Testis (tissue), 2 donors: ENCODE measurements at regions not wholly inside any gene's neighbourhood (a gene's known extent, or its start where the extent isn't known, plus 50 kb on each side); places are given as distances from the start of the nearest gene placed in this dataset.

Experiments used
- DNase-seq: peaks from one replicate; pipeline ENCODE4 v3.0.0-alpha.2; 2019
- H3K27ac ChIP-seq, 2 donors: fragments of 200-600 bp; sonication (generic); one replicate each; pipeline ENCODE4 v1.5.1; 2019
- H3K27me3 ChIP-seq: fragments of 200-600 bp; sonication (generic); one replicate; pipeline ENCODE4 v1.5.1; 2019
- H3K36me3 ChIP-seq: fragments of 200-600 bp; sonication (generic); one replicate; pipeline ENCODE4 v1.5.1; 2017; ENCODE audit warnings: low read depth; ENCODE audit errors: missing control alignments
- H3K4me1 ChIP-seq: fragments of 200-600 bp; sonication (generic); one replicate; pipeline ENCODE4 v1.5.1; 2019
- H3K4me3 ChIP-seq, 2 donors: fragments of 200-600 bp; sonication (generic); one replicate each; pipeline ENCODE4 v1.5.1; 2017 to 2019
- H3K9me3 ChIP-seq: fragments of 200-600 bp; sonication (generic); one replicate; pipeline ENCODE4 v1.5.1; 2017
- POLR2A ChIP-seq: fragments of 450-650 bp; IDR thresholded peaks from one replicate; pipeline ENCODE4 v1.6.1; 2017; ENCODE audit warnings: antibody characterized with exemption, mild to moderate bottlenecking, moderate library complexity
- WGBS, 2 donors: methylation state at CpG; one replicate each; pipeline ENCODE4 v1.1.5; 2018; 5-methylcytosine and 5-hydroxymethylcytosine counted together
- intact Hi-C: fragments of 100-400 bp; cut with DNase I; formaldehyde crosslinking; loops from one replicate; pipeline ENCODE4 v1.15.1; 2023; ENCODE audit warnings: low total_unique reads
- TF ChIP-seq, protein P1 (sequence below), 3 experiments: fragments of 450-650 bp in 2 of 3; fragments of 200-600 bp in 1 of 3; sonication (generic) in 1 of 3; IDR thresholded peaks; one replicate each; pipeline ENCODE4 v1.5.1; 2016 to 2019; ENCODE audit warnings: antibody characterized with exemption in 3 of 3, mild to moderate bottlenecking in 2 of 3, moderate library complexity in 1 of 3

DNA sequence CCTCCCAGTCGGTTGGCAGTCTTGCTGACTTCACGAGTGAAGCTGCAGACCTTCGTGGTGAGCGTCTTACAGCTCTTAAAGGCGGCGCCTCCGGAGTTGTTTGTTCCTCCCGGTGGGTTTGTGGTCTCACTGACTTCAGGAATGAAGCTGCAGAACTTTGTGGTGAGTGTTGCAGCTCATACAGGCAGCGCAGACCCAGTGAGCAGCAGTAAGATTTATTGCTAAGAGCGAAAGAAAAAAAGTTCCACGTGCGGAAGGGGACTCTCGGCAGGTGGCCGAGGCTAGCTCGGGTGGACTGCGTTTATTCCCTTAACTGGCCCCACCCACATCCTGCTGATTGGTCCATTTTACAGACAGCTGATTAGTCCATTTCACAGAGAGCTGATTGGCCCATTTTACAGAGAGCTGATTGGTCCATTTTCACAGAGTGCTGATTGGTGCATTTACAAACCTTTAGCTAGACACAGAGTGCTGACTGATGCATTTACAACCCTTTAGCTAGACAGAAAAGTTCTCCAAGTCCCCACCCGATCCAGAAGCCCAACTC lies 240.3 kb downstream of the LRATD1 start:
- no peaks in the 10 kb centered on the region for H3K4me1 ChIP-seq
- DNase-seq, result peak; percentile 83
- intact Hi-C loops, result no loop called here
- no peaks in the 10 kb centered on the region for H3K9me3 ChIP-seq
- H3K36me3 ChIP-seq, result no peaks in the 10 kb centered on the region
- H3K27ac ChIP-seq, result no peak overlapping the region
- no peaks in the 10 kb centered on the region for H3K27me3 ChIP-seq
- WGBS, 2 donors, result 61 to 88% methylated on average over 16 to 17 of the region's 17 CpGs
- peak overlapping the region; percentile 18 to 33 for H3K4me3 ChIP-seq
- no peak for TF ChIP-seq POLR2A
- TF ChIP-seq, protein P1, sequence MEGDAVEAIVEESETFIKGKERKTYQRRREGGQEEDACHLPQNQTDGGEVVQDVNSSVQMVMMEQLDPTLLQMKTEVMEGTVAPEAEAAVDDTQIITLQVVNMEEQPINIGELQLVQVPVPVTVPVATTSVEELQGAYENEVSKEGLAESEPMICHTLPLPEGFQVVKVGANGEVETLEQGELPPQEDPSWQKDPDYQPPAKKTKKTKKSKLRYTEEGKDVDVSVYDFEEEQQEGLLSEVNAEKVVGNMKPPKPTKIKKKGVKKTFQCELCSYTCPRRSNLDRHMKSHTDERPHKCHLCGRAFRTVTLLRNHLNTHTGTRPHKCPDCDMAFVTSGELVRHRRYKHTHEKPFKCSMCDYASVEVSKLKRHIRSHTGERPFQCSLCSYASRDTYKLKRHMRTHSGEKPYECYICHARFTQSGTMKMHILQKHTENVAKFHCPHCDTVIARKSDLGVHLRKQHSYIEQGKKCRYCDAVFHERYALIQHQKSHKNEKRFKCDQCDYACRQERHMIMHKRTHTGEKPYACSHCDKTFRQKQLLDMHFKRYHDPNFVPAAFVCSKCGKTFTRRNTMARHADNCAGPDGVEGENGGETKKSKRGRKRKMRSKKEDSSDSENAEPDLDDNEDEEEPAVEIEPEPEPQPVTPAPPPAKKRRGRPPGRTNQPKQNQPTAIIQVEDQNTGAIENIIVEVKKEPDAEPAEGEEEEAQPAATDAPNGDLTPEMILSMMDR (IDR thresholded peaks at IDR 0.05), result no peak

DNA sequence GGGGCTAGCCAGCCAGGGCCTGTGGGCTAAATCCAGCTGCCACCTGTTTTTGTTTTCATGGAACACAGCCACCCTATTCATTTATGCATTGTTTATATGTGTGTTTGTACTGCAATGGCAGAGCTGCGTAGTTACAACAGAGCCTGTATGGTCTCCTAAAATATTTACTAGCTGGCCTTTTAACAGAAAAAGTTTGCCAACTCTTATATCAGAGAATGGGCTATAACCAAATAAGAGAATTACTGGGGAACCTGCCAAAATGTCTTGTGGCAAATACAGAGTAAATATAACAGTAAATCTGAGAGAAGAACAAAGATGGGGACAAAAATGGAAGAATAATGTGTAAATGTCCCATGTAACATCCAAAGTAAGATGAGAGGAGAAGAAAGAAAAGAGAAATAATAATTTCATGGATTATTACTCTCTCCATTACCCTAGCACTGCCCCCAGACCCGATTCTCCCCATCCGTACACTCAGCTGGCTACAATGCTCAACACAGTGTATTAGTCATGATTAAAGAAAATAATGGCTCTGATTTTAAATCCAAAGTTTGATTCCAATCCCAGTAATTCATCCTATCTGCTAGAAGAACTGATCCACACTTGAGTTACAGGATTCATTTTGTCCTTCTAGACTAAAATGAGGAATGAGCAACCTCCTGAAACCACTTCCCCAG lies 249.3 kb downstream of the LRATD1 start:
- intact Hi-C loops, result no loop called here
- 82 to 87% methylated on average over 3 of the region's 3 CpGs for WGBS, 2 donors
- Histone ChIP-seq H3K4me3 (no peak overlapping the region), H3K27ac (no peak overlapping the region), H3K9me3 (no peaks in the 10 kb centered on the region), H3K27me3 (no peaks in the 10 kb centered on the region), H3K4me1 (no peaks in the 10 kb centered on the region), H3K36me3 (no peaks in the 10 kb centered on the region)
- TF ChIP-seq, protein P1 (IDR thresholded peaks at IDR 0.05), result no peak
- TF ChIP-seq POLR2A, result no peak
- DNase-seq, result no peak

DNA sequence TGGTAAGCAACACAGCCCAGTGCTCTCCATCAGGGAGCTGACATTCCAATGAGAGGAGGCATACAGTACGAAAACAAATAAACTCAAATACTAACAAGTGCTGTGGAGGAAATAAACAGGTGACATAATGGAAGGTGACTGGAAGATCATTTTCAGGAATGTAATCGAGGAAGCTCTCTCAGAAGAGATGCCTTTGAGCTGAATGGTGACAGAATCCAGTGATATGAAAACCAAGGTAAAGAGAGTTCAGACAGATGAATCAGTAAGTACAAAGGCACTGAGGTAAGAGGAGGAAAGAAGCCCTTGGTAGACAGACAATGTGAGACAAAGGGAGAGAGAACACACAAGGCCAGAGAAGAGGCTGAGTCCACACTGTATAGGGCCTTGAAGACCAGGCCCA lies 252.1 kb downstream of the LRATD1 start:
- Histone ChIP-seq H3K9me3 (no peaks in the 10 kb centered on the region), H3K36me3 (no peaks in the 10 kb centered on the region), H3K4me3 (no peak overlapping the region), H3K27me3 (no peaks in the 10 kb centered on the region), H3K27ac (no peak overlapping the region), H3K4me1 (no peaks in the 10 kb centered on the region)
- WGBS, 2 donors, result 78 to 90% methylated on average over 2 of the region's 2 CpGs
- TF ChIP-seq, protein P1 (IDR thresholded peaks at IDR 0.05), result no peak
- no peak for TF ChIP-seq POLR2A
- intact Hi-C loops, result no loop called here
- DNase-seq, result no peak

DNA sequence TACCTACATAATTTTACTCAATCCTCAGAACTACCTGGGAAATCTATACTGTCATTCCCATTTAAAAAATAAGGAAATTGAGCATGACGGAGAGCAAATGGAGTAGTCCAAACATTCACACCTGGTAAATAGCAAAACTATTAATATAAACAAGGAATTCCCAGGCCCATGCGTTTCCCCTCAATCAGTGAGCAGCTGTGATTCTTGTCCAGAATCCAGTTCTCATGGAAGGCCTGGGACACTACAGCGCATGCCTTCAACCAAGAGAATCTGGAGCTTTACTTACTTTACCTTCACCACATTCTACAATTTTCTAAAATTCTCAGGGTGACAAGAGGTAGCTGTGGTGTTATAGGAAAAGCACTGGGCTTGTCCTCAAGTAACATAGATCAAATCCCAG lies 259.0 kb downstream of the LRATD1 start:
- intact Hi-C loops, result no loop called here
- TF ChIP-seq, protein P1 (IDR thresholded peaks at IDR 0.05), result no peak
- no peak for TF ChIP-seq POLR2A
- no peak overlapping the region for H3K27ac ChIP-seq
- H3K9me3 ChIP-seq, result no peaks in the 10 kb centered on the region
- H3K36me3 ChIP-seq, result no peaks in the 10 kb centered on the region
- no peak overlapping the region for H3K4me3 ChIP-seq
- H3K27me3 ChIP-seq, result no peaks in the 10 kb centered on the region
- no peak for DNase-seq
- no peaks in the 10 kb centered on the region for H3K4me1 ChIP-seq
- 78 to 84% methylated on average over 3 of the region's 3 CpGs for WGBS, 2 donors
